CD4-positive, alpha-beta T cell (primary cell): ENCODE measurements at regions not wholly inside any gene's neighbourhood (a gene's known extent, or its start where the extent isn't known, plus 50 kb on each side); places are given as distances from the start of the nearest gene placed in this dataset.

Source experiments
- ATAC-seq: fragments of 200-7000 bp; cut with Tn5 transposase; one replicate; pipeline ENCODE4 v1.10.0; 2022; ENCODE audit warnings: mild to moderate bottlenecking; ENCODE audit not compliant: poor library complexity
- CTCF ChIA-PET: fragments of 350-600 bp; sonication (Branson Sonifier 250); formaldehyde crosslinking; loops from one replicate; lab custom pipeline; 2021; ENCODE audit warnings: antibody characterized with exemption, inconsistent platforms; lab: Charles Lee
- POLR2A ChIA-PET: fragments of 350-600 bp; sonication (Branson Sonifier 250); formaldehyde crosslinking; loops from one replicate; lab custom pipeline; 2021; ENCODE audit warnings: antibody characterized with exemption, inconsistent platforms; lab: Charles Lee
- DNase-seq, 14 experiments: peaks; one replicate each; pipeline ENCODE4 v3.0.0-alpha.2; 2013 to 2020; ENCODE audit warnings: mixed read lengths in 2 of 14
- H3K27ac ChIP-seq, 2 donors: one replicate each; pipeline versions ENCODE4 v1.5.1 to v1.7.0; 2013; ENCODE audit warnings: low read length in 2 of 2, low read depth in 1 of 2, mild to moderate bottlenecking in 1 of 2
- H3K27me3 ChIP-seq, 2 experiments: 1 replicate in 1 of 2; 2 replicates in 1 of 2; pipeline versions ENCODE4 v1.6.1 to v1.7.0; 2013; ENCODE audit warnings: low read length in 2 of 2, control low read depth in 1 of 2, mild to moderate bottlenecking in 1 of 2, moderate library complexity in 1 of 2; ENCODE audit not compliant: insufficient read depth in 2 of 2, control insufficient read depth in 1 of 2
- H3K36me3 ChIP-seq: one replicate; pipeline ENCODE4 v1.6.1; 2013; ENCODE audit warnings: low read length, control low read depth; ENCODE audit not compliant: insufficient read depth
- H3K4me1 ChIP-seq: one replicate; pipeline ENCODE4 v1.6.1; 2013; ENCODE audit warnings: low read length, control low read depth; ENCODE audit not compliant: insufficient read depth
- H3K4me3 ChIP-seq: one replicate; pipeline ENCODE4 v1.5.1; 2013; ENCODE audit warnings: mild to moderate bottlenecking, low read length, moderate library complexity
- H3K9me3 ChIP-seq, 2 experiments: 1 replicate in 1 of 2; 2 replicates in 1 of 2; pipeline versions ENCODE4 v1.6.1 to v1.7.0; 2013; ENCODE audit warnings: low read length in 2 of 2, mild to moderate bottlenecking in 2 of 2, control low read depth in 1 of 2, moderate library complexity in 1 of 2; ENCODE audit not compliant: control insufficient read depth in 1 of 2, insufficient read depth in 1 of 2
- H3K27ac Mint-ChIP-seq: one replicate; pipeline ENCODE4 v1.8.0; 2020; ENCODE audit warnings: mixed read lengths
- H3K27me3 Mint-ChIP-seq: one replicate; pipeline ENCODE4 v1.8.0; 2021; ENCODE audit warnings: mixed read lengths
- H3K36me3 Mint-ChIP-seq: one replicate; pipeline ENCODE4 v1.8.0; 2021; ENCODE audit warnings: low read depth, mixed read lengths
- H3K4me1 Mint-ChIP-seq: one replicate; pipeline ENCODE4 v1.8.0; 2021; ENCODE audit warnings: low read depth, mixed read lengths
- H3K4me3 Mint-ChIP-seq: one replicate; pipeline ENCODE4 v1.8.0; 2020; ENCODE audit warnings: mild to moderate bottlenecking, mixed read lengths
- H3K9me3 Mint-ChIP-seq: one replicate; pipeline ENCODE4 v1.8.0; 2020; ENCODE audit warnings: mixed read lengths
- intact Hi-C, 2 experiments: fragments of 100-400 bp; cut with DNase I in 1 of 2; cut with micrococcal nuclease in 1 of 2; formaldehyde crosslinking; loops; one replicate each; pipeline versions ENCODE4 v1.15.1 to v1.9.0; 2023 to 2025; cut with DNase I, micrococcal nuclease
- TF ChIP-seq, protein P1 (sequence below): fragments of 200-600 bp; IDR thresholded peaks from one replicate; pipeline ENCODE4 v1.8.0; 2022; ENCODE audit warnings: antibody characterized with exemption, mild to moderate bottlenecking

DNA sequence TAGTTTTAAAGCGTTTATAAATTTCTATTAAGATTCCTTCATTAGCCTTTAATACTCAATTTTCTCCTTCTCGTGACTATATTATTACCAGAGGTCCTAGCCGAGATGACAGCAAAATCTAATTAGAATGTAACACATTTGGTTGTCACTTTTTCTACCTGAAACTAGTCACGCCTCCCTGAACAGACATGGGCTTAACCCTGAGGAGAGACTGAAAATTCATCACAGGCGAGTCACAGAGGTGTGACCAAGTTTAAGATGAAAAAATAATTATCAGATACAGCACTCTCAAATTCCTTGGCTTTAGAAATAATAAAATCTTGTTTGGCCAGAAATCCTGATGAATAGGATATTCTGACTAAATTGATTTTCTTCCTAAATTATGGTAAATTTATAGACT lies 834.4 kb upstream of the SLC39A10 start:
- no peak overlapping the region for H3K4me3 Mint-ChIP-seq
- TF ChIP-seq, protein P1, sequence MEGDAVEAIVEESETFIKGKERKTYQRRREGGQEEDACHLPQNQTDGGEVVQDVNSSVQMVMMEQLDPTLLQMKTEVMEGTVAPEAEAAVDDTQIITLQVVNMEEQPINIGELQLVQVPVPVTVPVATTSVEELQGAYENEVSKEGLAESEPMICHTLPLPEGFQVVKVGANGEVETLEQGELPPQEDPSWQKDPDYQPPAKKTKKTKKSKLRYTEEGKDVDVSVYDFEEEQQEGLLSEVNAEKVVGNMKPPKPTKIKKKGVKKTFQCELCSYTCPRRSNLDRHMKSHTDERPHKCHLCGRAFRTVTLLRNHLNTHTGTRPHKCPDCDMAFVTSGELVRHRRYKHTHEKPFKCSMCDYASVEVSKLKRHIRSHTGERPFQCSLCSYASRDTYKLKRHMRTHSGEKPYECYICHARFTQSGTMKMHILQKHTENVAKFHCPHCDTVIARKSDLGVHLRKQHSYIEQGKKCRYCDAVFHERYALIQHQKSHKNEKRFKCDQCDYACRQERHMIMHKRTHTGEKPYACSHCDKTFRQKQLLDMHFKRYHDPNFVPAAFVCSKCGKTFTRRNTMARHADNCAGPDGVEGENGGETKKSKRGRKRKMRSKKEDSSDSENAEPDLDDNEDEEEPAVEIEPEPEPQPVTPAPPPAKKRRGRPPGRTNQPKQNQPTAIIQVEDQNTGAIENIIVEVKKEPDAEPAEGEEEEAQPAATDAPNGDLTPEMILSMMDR: no peak
- Histone ChIP-seq H3K27ac (no peak overlapping the region), H3K27me3 (no peaks in the 10 kb centered on the region), H3K4me1 (no peaks in the 10 kb centered on the region), H3K9me3 (peaks cover 0 to 3% of the 10 kb centered on the region in 2 experiments), H3K4me3 (no peak overlapping the region), H3K36me3 (no peaks in the 10 kb centered on the region)
- intact Hi-C loops: no loop called here
- H3K27me3 Mint-ChIP-seq: no peaks in the 10 kb centered on the region
- ChIA-PET POLR2A (no interaction called here), CTCF (no interaction called here)
- ATAC-seq (no peak), DNase-seq (no peak)
- no peak overlapping the region for H3K27ac Mint-ChIP-seq
- no peaks in the 10 kb centered on the region for H3K36me3 Mint-ChIP-seq
- no peaks in the 10 kb centered on the region for H3K9me3 Mint-ChIP-seq
- no peaks in the 10 kb centered on the region for H3K4me1 Mint-ChIP-seq

DNA sequence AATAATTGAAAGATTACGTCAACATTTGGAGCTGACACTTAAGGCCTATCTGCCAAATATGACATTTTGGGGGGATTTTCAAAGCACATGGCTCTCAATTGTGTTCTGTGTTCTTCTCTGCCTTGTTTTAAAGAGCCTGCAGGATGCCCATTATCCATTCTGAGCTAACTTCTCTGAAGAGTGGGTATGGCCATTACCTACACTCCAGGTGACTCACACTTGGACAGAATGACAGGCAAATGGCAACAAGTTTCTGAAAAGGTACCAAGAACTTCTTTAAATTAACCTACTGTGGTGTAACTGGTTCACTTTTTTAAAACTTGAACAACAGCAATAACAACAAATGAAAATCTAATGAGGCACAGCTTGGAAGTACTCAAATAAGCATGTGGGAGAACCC lies 834.9 kb upstream of the SLC39A10 start:
- TF ChIP-seq, protein P1: no peak
- POLR2A ChIA-PET: no interaction called here

DNA sequence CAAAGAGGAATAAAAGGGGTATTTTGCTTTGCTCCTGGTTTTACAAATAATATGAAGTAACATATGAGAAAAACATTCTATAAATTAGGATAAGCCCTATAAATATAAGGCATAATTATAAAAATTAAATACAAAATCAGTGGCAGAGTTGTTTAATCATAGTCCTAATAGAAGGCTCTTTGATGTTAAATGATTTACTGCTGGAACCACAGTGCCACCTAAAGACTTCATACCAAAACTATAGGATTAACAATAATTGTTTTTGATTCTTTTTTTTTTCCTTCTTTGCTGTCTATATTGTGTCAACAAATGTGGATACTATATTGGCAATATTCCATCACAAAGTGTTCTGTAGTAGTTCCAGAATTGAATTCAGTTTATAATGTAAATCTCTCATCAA lies 837.7 kb upstream of the SLC39A10 start:
- TF ChIP-seq, protein P1: no peak
- no peaks in the 10 kb centered on the region for H3K4me1 Mint-ChIP-seq
- no peak for ATAC-seq

More for the DNA sequence above, 834.9 kb upstream of the SLC39A10 start:
- H3K27ac Mint-ChIP-seq: no peak overlapping the region
- Histone ChIP-seq H3K27ac (no peak overlapping the region), H3K9me3 (peaks cover 0 to 3% of the 10 kb centered on the region in 2 experiments), H3K27me3 (no peaks in the 10 kb centered on the region), H3K36me3 (no peaks in the 10 kb centered on the region), H3K4me3 (no peak overlapping the region), H3K4me1 (no peaks in the 10 kb centered on the region)
- H3K4me3 Mint-ChIP-seq: no peak overlapping the region
- no peaks in the 10 kb centered on the region for H3K9me3 Mint-ChIP-seq
- no peaks in the 10 kb centered on the region for H3K4me1 Mint-ChIP-seq
- intact Hi-C loops: no loop called here
- ATAC-seq: no peak
- H3K36me3 Mint-ChIP-seq: no peaks in the 10 kb centered on the region
- CTCF ChIA-PET: no interaction called here
- H3K27me3 Mint-ChIP-seq: no peaks in the 10 kb centered on the region
- no peak for DNase-seq

More for the DNA sequence above, 837.7 kb upstream of the SLC39A10 start:
- no peaks in the 10 kb centered on the region for H3K4me1 ChIP-seq
- no peak for DNase-seq
- ChIA-PET POLR2A (no interaction called here), CTCF (no interaction called here)
- H3K9me3 ChIP-seq: peaks cover 0 to 3% of the 10 kb centered on the region in 2 experiments
- intact Hi-C loops: no loop called here
- H3K4me3 Mint-ChIP-seq: no peak overlapping the region
- H3K27ac Mint-ChIP-seq: no peak overlapping the region
- no peaks in the 10 kb centered on the region for H3K9me3 Mint-ChIP-seq
- no peaks in the 10 kb centered on the region for H3K36me3 ChIP-seq
- no peak overlapping the region for H3K4me3 ChIP-seq
- H3K27me3 Mint-ChIP-seq: no peaks in the 10 kb centered on the region
- H3K27me3 ChIP-seq: no peaks in the 10 kb centered on the region
- no peak overlapping the region for H3K27ac ChIP-seq
- no peaks in the 10 kb centered on the region for H3K36me3 Mint-ChIP-seq
